ENCODE measurements at regions not wholly inside any gene's neighbourhood (a gene's known extent, or its start where the extent isn't known, plus 50 kb on each side); places are given as distances from the start of the nearest gene placed in this dataset.

DNA sequence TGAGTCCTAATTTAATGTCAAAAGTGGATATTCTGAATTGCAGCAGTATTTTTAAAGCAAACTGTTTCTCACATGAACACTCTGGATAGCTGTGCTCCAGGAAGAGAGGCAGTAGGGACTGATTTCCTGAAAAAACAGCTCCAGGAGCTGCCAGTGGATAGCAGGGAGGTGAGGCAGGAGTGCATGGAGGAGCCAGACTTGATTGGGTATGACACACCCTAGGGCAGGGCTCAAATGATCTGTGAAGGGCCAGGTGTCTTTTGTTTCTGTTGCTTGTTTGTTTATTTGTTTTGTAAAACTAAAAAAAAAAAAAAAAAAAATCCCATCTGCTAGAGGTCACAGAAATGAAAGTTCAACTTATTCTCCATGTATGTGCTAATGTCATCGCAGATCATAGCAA lies 83.4 kb downstream of the ADRB2 start (continued):
- TF ChIP-seq, protein P1, sequence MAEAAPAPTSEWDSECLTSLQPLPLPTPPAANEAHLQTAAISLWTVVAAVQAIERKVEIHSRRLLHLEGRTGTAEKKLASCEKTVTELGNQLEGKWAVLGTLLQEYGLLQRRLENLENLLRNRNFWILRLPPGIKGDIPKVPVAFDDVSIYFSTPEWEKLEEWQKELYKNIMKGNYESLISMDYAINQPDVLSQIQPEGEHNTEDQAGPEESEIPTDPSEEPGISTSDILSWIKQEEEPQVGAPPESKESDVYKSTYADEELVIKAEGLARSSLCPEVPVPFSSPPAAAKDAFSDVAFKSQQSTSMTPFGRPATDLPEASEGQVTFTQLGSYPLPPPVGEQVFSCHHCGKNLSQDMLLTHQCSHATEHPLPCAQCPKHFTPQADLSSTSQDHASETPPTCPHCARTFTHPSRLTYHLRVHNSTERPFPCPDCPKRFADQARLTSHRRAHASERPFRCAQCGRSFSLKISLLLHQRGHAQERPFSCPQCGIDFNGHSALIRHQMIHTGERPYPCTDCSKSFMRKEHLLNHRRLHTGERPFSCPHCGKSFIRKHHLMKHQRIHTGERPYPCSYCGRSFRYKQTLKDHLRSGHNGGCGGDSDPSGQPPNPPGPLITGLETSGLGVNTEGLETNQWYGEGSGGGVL (CRISPR knock-in tag; IDR thresholded peaks at IDR 0.05), result no peak
- TF ChIP-seq, protein P2, sequence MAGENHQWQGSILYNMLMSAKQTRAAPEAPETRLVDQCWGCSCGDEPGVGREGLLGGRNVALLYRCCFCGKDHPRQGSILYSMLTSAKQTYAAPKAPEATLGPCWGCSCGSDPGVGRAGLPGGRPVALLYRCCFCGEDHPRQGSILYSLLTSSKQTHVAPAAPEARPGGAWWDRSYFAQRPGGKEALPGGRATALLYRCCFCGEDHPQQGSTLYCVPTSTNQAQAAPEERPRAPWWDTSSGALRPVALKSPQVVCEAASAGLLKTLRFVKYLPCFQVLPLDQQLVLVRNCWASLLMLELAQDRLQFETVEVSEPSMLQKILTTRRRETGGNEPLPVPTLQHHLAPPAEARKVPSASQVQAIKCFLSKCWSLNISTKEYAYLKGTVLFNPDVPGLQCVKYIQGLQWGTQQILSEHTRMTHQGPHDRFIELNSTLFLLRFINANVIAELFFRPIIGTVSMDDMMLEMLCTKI (IDR thresholded peaks at IDR 0.05; ENCODE audit: partially characterized antibody), result no peak
- TF ChIP-seq MED1 (CRISPR knock-in tag; IDR thresholded peaks at IDR 0.05; ENCODE audit: borderline replicate concordance) (no peak), ZNF41 (CRISPR knock-in tag; conservative IDR thresholded peaks at IDR 0.05) (no peak), PHB (CRISPR knock-in tag; IDR thresholded peaks at IDR 0.05) (no peak)
- TF ChIP-seq, protein P3, sequence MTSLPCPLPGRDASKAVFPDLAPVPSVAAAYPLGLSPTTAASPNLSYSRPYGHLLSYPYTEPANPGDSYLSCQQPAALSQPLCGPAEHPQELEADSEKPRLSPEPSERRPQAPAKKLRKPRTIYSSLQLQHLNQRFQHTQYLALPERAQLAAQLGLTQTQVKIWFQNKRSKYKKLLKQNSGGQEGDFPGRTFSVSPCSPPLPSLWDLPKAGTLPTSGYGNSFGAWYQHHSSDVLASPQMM (CRISPR knock-in tag; IDR thresholded peaks at IDR 0.05), result no peak

DNA sequence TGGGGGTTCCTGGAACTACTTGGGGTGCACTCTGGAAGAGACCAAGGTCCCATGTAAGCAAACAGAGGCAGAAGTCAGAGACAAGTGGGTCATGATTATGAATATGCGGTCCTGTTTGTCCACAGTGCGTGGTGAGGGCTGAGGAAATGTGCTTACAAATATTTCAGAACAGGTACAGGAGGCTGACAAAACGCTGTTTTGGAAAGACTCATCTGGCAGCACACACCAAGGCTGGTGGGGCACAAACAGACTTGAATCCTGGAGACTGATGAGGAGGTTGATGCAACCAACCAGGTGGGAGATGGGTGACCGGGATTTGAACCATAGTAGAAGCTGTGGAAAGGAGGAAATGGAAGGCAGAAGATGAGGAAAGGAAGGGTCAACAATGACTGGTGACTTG lies 83.8 kb downstream of the ADRB2 start:
- Histone ChIP-seq H3K36me3 (ENCODE audit: control insufficient read depth, insufficient read depth, low read length) (no peaks in the 10 kb centered on the region), H3K27ac (ENCODE audit: extremely low read depth, low read depth, low read length) (no peak overlapping the region), H3K79me2 (ENCODE audit: control insufficient read depth, insufficient read depth, low read length) (no peaks in the 10 kb centered on the region), H2AFZ (ENCODE audit: low read depth, low read length) (no peak overlapping the region), H3K27me3 (ENCODE audit: control insufficient read depth in 2 of 2, insufficient read depth in 2 of 2, low read length in 2 of 2) (peaks cover 3 to 11% of the 10 kb centered on the region in 2 experiments; a peak in 1 of 5 replicates), H3K4me1 (replicated peaks in 1 of 2; ENCODE audit: control insufficient read depth in 2 of 2, insufficient read depth in 2 of 2, low read length in 2 of 2) (peaks cover 0 to 2% of the 10 kb centered on the region in 2 experiments; a peak in 2 of 5 replicates), H3K4me3 (no peak overlapping the region), H3K9me3 (replicated peaks; ENCODE audit: control insufficient read depth, insufficient read depth, low read depth, low read length) (no peaks in the 10 kb centered on the region), H3K4me2 (ENCODE audit: insufficient read depth, low read length) (no peak overlapping the region), H4K20me1 (replicated peaks; ENCODE audit: control insufficient read depth, insufficient read depth, low read length) (no peaks in the 10 kb centered on the region), H3K9ac (ENCODE audit: insufficient read depth in 1 of 2, low read depth in 2 of 2, low read length in 2 of 2) (no peak overlapping the region), H3K9me1 (ENCODE audit: control insufficient read depth, insufficient read depth, low read length) (no peaks in the 10 kb centered on the region)
- intact Hi-C loops (cut with micrococcal nuclease) (loop anchor here (10.0 kb wide), 1 partner anchor 85 kb away; no protein-coding TSS in a partner anchor), in situ Hi-C loops (cut with MboI) (no loop called here)
- FAIRE-seq (no peak), ATAC-seq (no peak), DNase-seq (ENCODE audit: extremely low read depth in 1 of 4, low spot score in 3 of 4) (no peak)
- POLR2A ChIA-PET, result no interaction called here
- 5% methylated on average over 3 of the region's 4 CpGs for WGBS (ENCODE audit: insufficient coverage, low coverage, missing lambda C conversion rate)
- no TSS peak for BruUV-seq (replicated peaks)
- CTCF ChIA-PET (ENCODE audit: low intra/inter-chr PET ratio), result no interaction called here
- TF ChIP-seq ILF3 (IDR thresholded peaks at IDR 0.05; ENCODE audit: borderline replicate concordance) (no peak), ZNF717 (CRISPR knock-in tag; IDR thresholded peaks at IDR 0.05) (no peak), RFX7 (CRISPR knock-in tag; IDR thresholded peaks at IDR 0.05) (no peak), NR4A1 (CRISPR knock-in tag; IDR thresholded peaks at IDR 0.05) (no peak), NR4A1 (tag; IDR thresholded peaks at IDR 0.05) (no peak), SNIP1 (IDR thresholded peaks at IDR 0.05; ENCODE audit: low read depth) (no peak), ZNF431 (CRISPR knock-in tag; IDR thresholded peaks at IDR 0.05) (no peak), ETV6 (IDR thresholded peaks at IDR 0.05; ENCODE audit: borderline replicate concordance in 1 of 2, low read depth in 2 of 2, low read length in 1 of 2) (no peak), ETV6 (CRISPR knock-in tag; IDR thresholded peaks at IDR 0.05; ENCODE audit: borderline replicate concordance) (no peak)
- TF ChIP-seq, protein P4, sequence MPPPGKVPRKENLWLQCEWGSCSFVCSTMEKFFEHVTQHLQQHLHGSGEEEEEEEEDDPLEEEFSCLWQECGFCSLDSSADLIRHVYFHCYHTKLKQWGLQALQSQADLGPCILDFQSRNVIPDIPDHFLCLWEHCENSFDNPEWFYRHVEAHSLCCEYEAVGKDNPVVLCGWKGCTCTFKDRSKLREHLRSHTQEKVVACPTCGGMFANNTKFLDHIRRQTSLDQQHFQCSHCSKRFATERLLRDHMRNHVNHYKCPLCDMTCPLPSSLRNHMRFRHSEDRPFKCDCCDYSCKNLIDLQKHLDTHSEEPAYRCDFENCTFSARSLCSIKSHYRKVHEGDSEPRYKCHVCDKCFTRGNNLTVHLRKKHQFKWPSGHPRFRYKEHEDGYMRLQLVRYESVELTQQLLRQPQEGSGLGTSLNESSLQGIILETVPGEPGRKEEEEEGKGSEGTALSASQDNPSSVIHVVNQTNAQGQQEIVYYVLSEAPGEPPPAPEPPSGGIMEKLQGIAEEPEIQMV (tag; conservative IDR thresholded peaks at IDR 0.05; ENCODE audit: low read depth), result no peak
